H9 (cell line): ENCODE measurements at regions not wholly inside any gene's neighbourhood (a gene's known extent, or its start where the extent isn't known, plus 50 kb on each side); places are given as distances from the start of the nearest gene placed in this dataset.

Source experiments
- DNase-seq: peaks from one replicate; pipeline ENCODE4 v3.0.0-alpha.2; 2017
- H2AFZ ChIP-seq: one replicate; pipeline ENCODE4 v1.6.1; 2013; ENCODE audit warnings: mild to moderate bottlenecking, low read length, control low read depth, moderate library complexity
- H2AK5ac ChIP-seq: 2 replicates; pipeline ENCODE4 v1.6.1; 2013; ENCODE audit warnings: low read length, control low read depth, mixed read lengths; ENCODE audit not compliant: insufficient read length
- H2BK120ac ChIP-seq: one replicate; pipeline ENCODE4 v1.6.1; 2013; ENCODE audit warnings: low read depth, mild to moderate bottlenecking, low read length, control low read depth, inconsistent platforms; ENCODE audit not compliant: poor library complexity, severe bottlenecking
- H2BK12ac ChIP-seq: 2 replicates; pipeline ENCODE4 v1.6.1; 2013; ENCODE audit warnings: low read length, control low read depth, mixed read lengths, low read depth; ENCODE audit not compliant: insufficient read length
- H2BK15ac ChIP-seq: 2 replicates; pipeline ENCODE4 v1.6.1; 2013; ENCODE audit warnings: low read depth, low read length, control low read depth
- H2BK20ac ChIP-seq: one replicate; pipeline ENCODE4 v1.6.1; 2013; ENCODE audit warnings: low read depth, mild to moderate bottlenecking, low read length, control low read depth, inconsistent platforms; ENCODE audit not compliant: poor library complexity, severe bottlenecking
- H2BK5ac ChIP-seq: 2 replicates; pipeline ENCODE4 v1.6.1; 2013; ENCODE audit warnings: low read length, control low read depth, mixed read lengths; ENCODE audit not compliant: insufficient read length
- H3K14ac ChIP-seq: 2 replicates; pipeline ENCODE4 v1.6.1; 2013; ENCODE audit warnings: low read length, control low read depth; ENCODE audit not compliant: insufficient read depth
- H3K18ac ChIP-seq: 2 replicates; pipeline ENCODE4 v1.6.1; 2013; ENCODE audit warnings: low read depth, mild to moderate bottlenecking, mixed read lengths, low read length, control low read depth; ENCODE audit not compliant: insufficient read length
- H3K23ac ChIP-seq: 2 replicates; pipeline ENCODE4 v1.6.1; 2013; ENCODE audit warnings: low read length, control low read depth, mixed read lengths, low read depth; ENCODE audit not compliant: insufficient read length
- H3K23me2 ChIP-seq: 2 replicates; pipeline ENCODE4 v1.6.1; 2013; ENCODE audit warnings: low read depth, mild to moderate bottlenecking, mixed read lengths, low read length, control low read depth; ENCODE audit not compliant: insufficient read length, poor library complexity, severe bottlenecking
- H3K27ac ChIP-seq: 2 replicates; pipeline ENCODE4 v1.5.1; 2013; ENCODE audit warnings: low read length, control low read depth, mixed read lengths, low read depth; ENCODE audit not compliant: insufficient read length
- H3K27me3 ChIP-seq: 2 replicates; pipeline ENCODE4 v1.6.1; 2013; ENCODE audit warnings: low read length, control low read depth, inconsistent platforms; ENCODE audit not compliant: insufficient read depth
- H3K4ac ChIP-seq: 2 replicates; pipeline ENCODE4 v1.6.1; 2013; ENCODE audit warnings: low read depth, mild to moderate bottlenecking, control low read depth, inconsistent platforms, low read length, moderate library complexity
- H3K4me1 ChIP-seq: 2 replicates; pipeline ENCODE4 v1.6.1; 2013; ENCODE audit warnings: low read length, control low read depth, inconsistent platforms; ENCODE audit not compliant: insufficient read depth
- H3K4me2 ChIP-seq: 2 replicates; pipeline ENCODE4 v1.6.1; 2013; ENCODE audit warnings: low read length, control low read depth, mixed read lengths; ENCODE audit not compliant: insufficient read length, insufficient read depth
- H3K56ac ChIP-seq: 2 replicates; pipeline ENCODE4 v1.6.1; 2013; ENCODE audit warnings: low read depth, mild to moderate bottlenecking, mixed read lengths, low read length, control low read depth; ENCODE audit not compliant: insufficient read length
- H3K79me1 ChIP-seq: 2 replicates; pipeline ENCODE4 v1.6.1; 2013; ENCODE audit warnings: low read depth, mild to moderate bottlenecking, moderate library complexity, low read length, control low read depth, inconsistent platforms; ENCODE audit not compliant: insufficient read depth, poor library complexity, severe bottlenecking
- H3K79me2 ChIP-seq: 2 replicates; pipeline ENCODE4 v1.6.1; 2013; ENCODE audit warnings: low read length, control low read depth, inconsistent platforms; ENCODE audit not compliant: insufficient read depth
- H3K9ac ChIP-seq: 2 replicates; pipeline ENCODE4 v1.6.1; 2013; ENCODE audit warnings: low read length, control low read depth, mixed read lengths; ENCODE audit not compliant: insufficient read length; ENCODE audit errors: extremely low read depth
- H3K9me3 ChIP-seq: one replicate; pipeline ENCODE4 v1.6.1; 2013; ENCODE audit warnings: low read depth, low read length, inconsistent platforms; ENCODE audit not compliant: control insufficient read depth
- H3T11ph ChIP-seq: one replicate; pipeline ENCODE4 v1.6.1; 2013; ENCODE audit warnings: mild to moderate bottlenecking, low read length, control low read depth, inconsistent platforms
- H4K20me1 ChIP-seq: one replicate; pipeline ENCODE4 v1.6.1; 2013; ENCODE audit not compliant: control insufficient read depth, insufficient read length, insufficient read depth
- H4K5ac ChIP-seq: 2 replicates; pipeline ENCODE4 v1.6.1; 2013; ENCODE audit warnings: low read depth, mild to moderate bottlenecking, mixed read lengths, low read length, control low read depth; ENCODE audit not compliant: insufficient read length
- H4K8ac ChIP-seq: replicated peaks from 2 replicates; pipeline ENCODE4 v1.6.1; 2013; ENCODE audit warnings: low read length, control low read depth, mixed read lengths, low read depth; ENCODE audit not compliant: insufficient read length
- H4K91ac ChIP-seq: 2 replicates; pipeline ENCODE4 v1.6.1; 2013; ENCODE audit warnings: low read depth, mild to moderate bottlenecking, moderate library complexity, mixed read lengths, low read length, control low read depth; ENCODE audit not compliant: insufficient read length
- H3K27ac Mint-ChIP-seq, 3 experiments: 2 replicates in 2 of 3; 3 replicates in 1 of 3; pipeline ENCODE4 v1.8.0; 2020 to 2021; ENCODE audit warnings: mixed read lengths in 3 of 3, mild to moderate bottlenecking in 1 of 3, moderate library complexity in 1 of 3
- H3K27me3 Mint-ChIP-seq: 2 replicates; pipeline ENCODE4 v1.8.0; 2021; ENCODE audit warnings: low read depth, mild to moderate bottlenecking, moderate library complexity, mixed read lengths
- H3K36me3 Mint-ChIP-seq, 3 experiments: 2 replicates in 2 of 3; 3 replicates in 1 of 3; pipeline ENCODE4 v1.8.0; 2020 to 2021; ENCODE audit warnings: low read depth in 3 of 3, mixed read lengths in 3 of 3; ENCODE audit not compliant: insufficient read depth in 1 of 3
- H3K4me1 Mint-ChIP-seq, 2 experiments: 2 replicates each; pipeline ENCODE4 v1.8.0; 2020; ENCODE audit warnings: mixed read lengths in 2 of 2
- H3K4me3 Mint-ChIP-seq, 2 experiments: 2 replicates in 1 of 2; 3 replicates in 1 of 2; pipeline ENCODE4 v1.8.0; 2020 to 2021; ENCODE audit warnings: mild to moderate bottlenecking in 2 of 2, mixed read lengths in 2 of 2, moderate library complexity in 1 of 2
- H3K9me3 Mint-ChIP-seq, 2 experiments: 2 replicates in 1 of 2; 3 replicates in 1 of 2; pipeline ENCODE4 v1.8.0; 2020; ENCODE audit warnings: mild to moderate bottlenecking in 2 of 2, mixed read lengths in 2 of 2, moderate library complexity in 1 of 2
- CTCF ChIP-seq: fragments of 200-600 bp; sonication (generic); conservative IDR thresholded peaks from 3 replicates; pipeline ENCODE4 v1.8.0; 2021; ENCODE audit warnings: antibody characterized with exemption, mild to moderate bottlenecking
- WGBS: extraction: QIAGEN DNeasy Blood & Tissue Kit; methylation state at CpG from one replicate; pipeline ENCODE4 v1.1.7; 2013; ENCODE audit warnings: missing lambda C conversion rate, low lambda C conversion rate, mixed read lengths; ENCODE audit not compliant: insufficient read length; ENCODE audit errors: extremely low coverage; 5-methylcytosine and 5-hydroxymethylcytosine counted together

GRCh38 chr6:167733740-167734661 lies 92.7 kb upstream of the AFDN start:
- H4K8ac ChIP-seq: no peak overlapping the region
- Mint-ChIP-seq H3K36me3 (0 out of 7 replicates have a peak, but pooled peaks cover 0 to 6% (median 1%) of the 10 kb centered on the region in 3 experiments), H3K27me3 (peaks cover 8% of the 10 kb centered on the region), H3K4me1 (peaks cover 0 to 6% of the 10 kb centered on the region in 2 experiments; a peak in 2 of 4 replicates), H3K27ac (0 out of 7 replicates have a peak overlapping the region, but pooled peaks of 1 of the 3 experiments have one; percentile 22), H3K4me3 (no peak overlapping the region), H3K9me3 (peaks cover 2 to 9% of the 10 kb centered on the region in 2 experiments; a peak in 4 of 5 replicates)
- no peaks in the 10 kb centered on the region for H4K20me1 ChIP-seq
- H3K27me3 ChIP-seq: no peaks in the 10 kb centered on the region
- no peak overlapping the region for H3K27ac ChIP-seq
- no peaks in the 10 kb centered on the region for H3K79me2 ChIP-seq
- H3T11ph ChIP-seq: no peak overlapping the region
- no peak overlapping the region for H3K56ac ChIP-seq
- H3K4me1 ChIP-seq: no peaks in the 10 kb centered on the region
- H3K14ac ChIP-seq: no peak overlapping the region
- H2BK15ac ChIP-seq: no peak overlapping the region
- no peak overlapping the region for H3K4me2 ChIP-seq
- H2AK5ac ChIP-seq: no peak overlapping the region
- H3K9ac ChIP-seq: no peak overlapping the region
- no peak overlapping the region for H2BK5ac ChIP-seq
- no peaks in the 10 kb centered on the region for H3K23me2 ChIP-seq
- H3K23ac ChIP-seq: no peak overlapping the region
- no peak overlapping the region for H3K4ac ChIP-seq
- H3K79me1 ChIP-seq: no peaks in the 10 kb centered on the region
- no peak overlapping the region for H4K5ac ChIP-seq
- H2BK12ac ChIP-seq: no peak overlapping the region
- no peak overlapping the region for H3K18ac ChIP-seq
- no peak overlapping the region for H4K91ac ChIP-seq
- no peak for DNase-seq
- no peaks in the 10 kb centered on the region for H3K9me3 ChIP-seq
- H2AFZ ChIP-seq: no peak overlapping the region
- no peak for TF ChIP-seq CTCF
- H2BK120ac ChIP-seq: no peak overlapping the region
- no CpG with 5 or more reads among the region's 16 CpGs for WGBS
- no peak overlapping the region for H2BK20ac ChIP-seq
